ENCODE measurements at regions not wholly inside any gene's neighbourhood (a gene's known extent, or its start where the extent isn't known, plus 50 kb on each side); places are given as distances from the start of the nearest gene placed in this dataset.

GRCh38 chr14:62158779-62159178 is 396.6 kb downstream of the SNAPC1 start:
- H3K36me3 ChIP-seq = no peaks in the 10 kb centered on the region
- H3K9me3 ChIP-seq = no peaks in the 10 kb centered on the region
- TF ChIP-seq POLR2A (IDR thresholded peaks at IDR 0.05) (no peak), CTCF (IDR thresholded peaks at IDR 0.05) (no peak), POLR2AphosphoS5 (IDR thresholded peaks at IDR 0.05) (no peak)
- H3K27me3 ChIP-seq (replicated peaks; ENCODE audit: insufficient read depth) = no peaks in the 10 kb centered on the region
- no peak overlapping the region for H3K27ac ChIP-seq
- 12% methylated on average over 2 of the region's 2 CpGs for WGBS
- no peaks in the 10 kb centered on the region for H3K4me1 ChIP-seq (replicated peaks)
- intact Hi-C loops (cut with DNase I) = no loop called here
- no peak for DNase-seq (ENCODE audit: low spot score)
- H3K4me3 ChIP-seq = no peak overlapping the region

GRCh38 chr14:62159314-62159713 is 397.1 kb downstream of the SNAPC1 start:
- H3K9me3 ChIP-seq = no peaks in the 10 kb centered on the region
- TF ChIP-seq POLR2A (IDR thresholded peaks at IDR 0.05) (no peak), POLR2AphosphoS5 (IDR thresholded peaks at IDR 0.05) (no peak), CTCF (IDR thresholded peaks at IDR 0.05) (no peak)
- no peak overlapping the region for H3K4me3 ChIP-seq
- no peaks in the 10 kb centered on the region for H3K36me3 ChIP-seq
- H3K27me3 ChIP-seq (replicated peaks; ENCODE audit: insufficient read depth) = no peaks in the 10 kb centered on the region
- intact Hi-C loops (cut with DNase I) = no loop called here
- no peak for DNase-seq (ENCODE audit: low spot score)
- WGBS = 83% methylated on average over 3 of the region's 3 CpGs
- H3K27ac ChIP-seq = no peak overlapping the region
- H3K4me1 ChIP-seq (replicated peaks) = no peaks in the 10 kb centered on the region

- Histone ChIP-seq H3K27me3 (replicated peaks; ENCODE audit: insufficient read depth) (no peaks in the 10 kb centered on the region), H3K9me3 (no peaks in the 10 kb centered on the region), H3K4me3 (no peak overlapping the region), H3K36me3 (no peaks in the 10 kb centered on the region), H3K4me1 (replicated peaks) (no peaks in the 10 kb centered on the region), H3K27ac (no peak overlapping the region)
- intact Hi-C loops (cut with DNase I) = loop anchor here (5.0 kb wide), 1 partner anchor 1114 kb away; no protein-coding TSS in a partner anchor
- peak; percentile 5 for DNase-seq (ENCODE audit: low spot score)
- WGBS = 12% methylated on average over 8 of the region's 8 CpGs
- no peak for TF ChIP-seq POLR2AphosphoS5 (IDR thresholded peaks at IDR 0.05)
- TF ChIP-seq POLR2A (IDR thresholded peaks at IDR 0.05) = no peak
- TF ChIP-seq CTCF (IDR thresholded peaks at IDR 0.05) = peak; percentile 17 to 63 (median 40)
Measured at GRCh38 chr14:62162998-62163589, 400.9 kb downstream of the SNAPC1 start.

- Histone ChIP-seq H3K4me1 (replicated peaks) (no peaks in the 10 kb centered on the region), H3K9me3 (no peaks in the 10 kb centered on the region), H3K4me3 (no peak overlapping the region), H3K27me3 (replicated peaks; ENCODE audit: insufficient read depth) (no peaks in the 10 kb centered on the region), H3K36me3 (no peaks in the 10 kb centered on the region), H3K27ac (no peak overlapping the region)
- WGBS = 53% methylated on average over 3 of the region's 3 CpGs
- no peak for DNase-seq (ENCODE audit: low spot score)
- TF ChIP-seq POLR2A (IDR thresholded peaks at IDR 0.05) (no peak), POLR2AphosphoS5 (IDR thresholded peaks at IDR 0.05) (no peak), CTCF (IDR thresholded peaks at IDR 0.05) (no peak)
- intact Hi-C loops (cut with DNase I) = no loop called here
Measured at GRCh38 chr14:62168564-62169155, 406.4 kb downstream of the SNAPC1 start.
